Medulla oblongata (tissue), 1 donor: ENCODE measurements at regions not wholly inside any gene's neighbourhood (a gene's known extent, or its start where the extent isn't known, plus 50 kb on each side); places are given as distances from the start of the nearest gene placed in this dataset.

Experiments used
- DNase-seq: peaks from one replicate; pipeline ENCODE4 v3.0.0-alpha.2; 2015; ENCODE audit errors: extremely low spot score

DNA sequence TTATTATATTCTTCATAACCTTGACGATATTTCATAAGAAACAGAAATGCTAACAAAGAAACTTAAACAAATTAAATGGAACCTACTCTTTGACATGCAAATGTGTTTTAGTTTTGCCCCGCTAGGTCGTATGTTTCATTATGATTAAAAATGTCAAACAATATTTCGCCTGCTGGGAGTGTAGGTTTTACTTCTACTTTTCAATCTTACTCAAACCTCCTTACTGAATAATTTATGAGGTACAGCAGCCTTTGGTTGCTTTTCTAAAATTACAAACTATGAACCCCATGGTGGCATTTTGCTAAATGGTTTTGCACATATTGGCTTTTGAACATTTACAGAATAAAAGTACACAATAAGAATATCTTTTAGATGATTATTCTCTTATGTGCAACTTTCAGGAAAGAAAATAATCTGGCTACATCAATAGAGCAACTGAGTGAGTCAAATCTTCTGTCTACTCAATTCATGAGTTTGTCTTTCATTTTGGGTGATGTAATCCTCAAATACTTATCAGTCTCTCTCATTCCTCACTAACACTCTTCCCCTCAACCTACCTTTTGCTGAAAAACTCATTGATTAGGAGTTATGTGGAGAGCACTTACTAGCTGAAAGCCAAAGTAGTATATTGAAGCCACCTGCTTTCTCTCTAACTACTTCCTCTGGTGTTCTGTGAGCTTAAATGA lies 1226.4 kb downstream of the XPNPEP1 start:
- no peak for DNase-seq

DNA sequence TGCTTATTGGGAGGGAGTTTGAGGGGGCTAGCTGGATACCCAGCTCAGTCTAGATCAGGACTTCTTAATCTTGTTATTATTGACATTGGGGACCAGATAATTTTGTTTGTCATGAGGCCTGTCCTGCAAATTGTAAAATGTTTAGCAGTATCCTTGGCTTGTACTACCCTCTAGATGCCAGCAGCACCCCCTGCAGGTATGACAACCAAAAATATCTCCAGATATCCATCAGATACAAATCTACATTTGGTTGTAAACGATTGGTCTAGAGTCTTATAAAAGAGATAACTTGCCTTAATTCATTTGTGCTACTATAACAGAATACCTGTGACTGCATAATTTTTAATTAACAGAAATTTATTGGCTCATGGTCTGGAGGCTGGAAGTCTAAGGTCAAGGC lies 1232.2 kb downstream of the XPNPEP1 start:
- no peak for DNase-seq

DNA sequence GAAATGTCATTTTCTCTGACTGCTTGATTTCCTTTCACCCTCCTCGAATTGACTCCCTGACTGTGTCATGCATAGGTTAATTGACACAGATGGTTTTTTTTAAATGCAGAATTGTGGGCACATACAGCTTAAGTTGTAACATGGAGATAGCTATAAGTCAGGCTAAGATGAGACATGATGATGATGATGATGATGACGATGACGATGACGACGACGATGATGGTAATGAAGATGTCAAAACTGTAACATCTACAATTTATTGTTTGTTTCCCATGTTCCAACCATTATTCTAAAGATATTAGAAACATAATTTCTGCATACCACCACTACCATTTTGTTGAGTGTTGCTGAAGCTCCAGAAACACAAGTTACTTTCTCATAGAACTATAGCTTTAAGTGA lies 1232.8 kb downstream of the XPNPEP1 start:
- DNase-seq, result no peak

GRCh38 chr10:108689891-108690290 lies 1233.4 kb downstream of the XPNPEP1 start:
- DNase-seq, result no peak

- DNase-seq, result no peak
These were observed 1235.0 kb downstream of the XPNPEP1 start for GRCh38 chr10:108688314-108688713.

GRCh38 chr10:108685863-108686531 lies 1237.3 kb downstream of the XPNPEP1 start:
- DNase-seq, result no peak

DNA sequence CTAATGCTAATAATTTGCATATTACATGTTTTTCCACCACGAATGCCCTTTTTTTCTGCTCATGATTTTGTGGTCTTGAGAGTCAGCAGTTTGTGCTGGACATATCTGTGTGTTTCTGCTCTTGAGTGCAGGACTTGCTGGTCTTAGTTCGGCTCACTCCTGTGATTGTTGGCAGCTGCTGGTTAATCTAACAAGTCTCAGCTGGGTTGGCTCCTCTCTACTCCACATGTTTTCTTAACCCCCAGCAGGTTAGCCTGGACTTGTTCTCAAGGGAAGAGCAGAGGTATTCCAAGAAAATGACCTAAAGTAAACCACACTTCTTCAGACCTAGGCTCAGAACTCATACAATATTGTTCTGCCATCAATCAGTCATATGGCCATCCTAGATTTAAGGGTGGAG lies 1238.9 kb downstream of the XPNPEP1 start:
- DNase-seq, result no peak

DNA sequence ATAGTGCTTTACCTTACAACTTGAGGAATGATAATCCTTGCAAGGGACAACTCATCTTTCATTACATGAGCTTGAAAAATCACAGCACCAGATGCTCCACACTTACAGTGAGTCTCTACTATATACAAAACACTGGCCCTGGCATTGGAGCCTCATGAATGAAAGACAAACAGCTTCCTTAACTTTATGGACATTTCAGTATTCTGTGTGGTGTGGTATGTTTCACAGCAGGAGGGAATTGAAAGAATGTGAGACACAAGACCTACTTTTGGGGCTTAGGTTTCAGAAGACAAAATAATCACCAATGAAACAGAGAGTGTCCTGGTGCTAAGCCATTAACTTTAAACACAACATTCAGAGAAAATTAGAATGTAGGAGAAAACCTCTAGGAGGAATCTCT lies 1249.6 kb downstream of the XPNPEP1 start:
- DNase-seq, result no peak

DNA sequence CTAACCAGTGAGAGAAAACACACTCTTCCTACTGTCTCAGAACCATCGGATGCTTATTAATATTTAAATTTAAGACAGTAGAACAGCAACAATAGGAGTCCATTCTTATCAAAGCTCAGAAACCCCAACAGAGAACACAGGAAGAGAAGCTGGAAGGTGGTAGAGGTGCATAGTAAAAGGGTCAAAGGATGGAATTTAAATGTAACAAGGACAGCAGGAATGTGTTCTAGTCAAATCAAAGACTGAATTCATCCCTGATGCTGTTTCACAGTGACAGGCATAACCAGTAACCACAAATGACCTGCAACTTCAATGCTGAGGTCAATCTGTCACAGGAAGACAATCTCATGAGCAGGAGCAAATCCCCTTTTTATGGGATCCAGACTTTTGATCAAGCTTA lies 1259.7 kb downstream of the XPNPEP1 start:
- no peak for DNase-seq

- DNase-seq, result no peak
These were observed 1260.3 kb downstream of the XPNPEP1 start for GRCh38 chr10:108662975-108663374.

GRCh38 chr10:108655057-108655456 lies 1268.3 kb downstream of the XPNPEP1 start:
- DNase-seq, result no peak

GRCh38 chr10:108653531-108653930 lies 1269.8 kb downstream of the XPNPEP1 start:
- DNase-seq, result no peak

DNA sequence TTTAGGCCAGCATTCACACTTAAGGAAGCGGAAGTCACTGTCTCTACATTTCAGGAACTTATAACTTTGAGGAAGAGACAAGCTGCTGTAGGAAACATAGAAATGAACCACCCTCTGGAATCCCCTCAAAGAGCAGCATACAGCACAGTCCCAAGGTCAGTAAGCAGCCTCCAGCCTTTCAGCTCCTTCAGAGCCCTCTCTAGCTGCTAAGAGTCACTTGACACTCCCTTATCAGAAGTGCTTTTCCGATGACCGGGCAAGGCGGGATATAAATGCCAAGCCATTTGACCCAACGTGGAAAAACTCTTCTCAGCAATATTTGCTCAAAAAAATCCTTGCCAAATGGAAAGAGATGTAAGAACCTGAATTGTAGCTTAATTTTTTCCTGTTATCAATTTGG lies 1284.3 kb downstream of the XPNPEP1 start:
- no peak for DNase-seq

- DNase-seq, result no peak
These were observed 1285.1 kb downstream of the XPNPEP1 start for GRCh38 chr10:108638225-108638624.

- DNase-seq, result no peak
These were observed 1290.3 kb downstream of the XPNPEP1 start for GRCh38 chr10:108633046-108633445.

DNA sequence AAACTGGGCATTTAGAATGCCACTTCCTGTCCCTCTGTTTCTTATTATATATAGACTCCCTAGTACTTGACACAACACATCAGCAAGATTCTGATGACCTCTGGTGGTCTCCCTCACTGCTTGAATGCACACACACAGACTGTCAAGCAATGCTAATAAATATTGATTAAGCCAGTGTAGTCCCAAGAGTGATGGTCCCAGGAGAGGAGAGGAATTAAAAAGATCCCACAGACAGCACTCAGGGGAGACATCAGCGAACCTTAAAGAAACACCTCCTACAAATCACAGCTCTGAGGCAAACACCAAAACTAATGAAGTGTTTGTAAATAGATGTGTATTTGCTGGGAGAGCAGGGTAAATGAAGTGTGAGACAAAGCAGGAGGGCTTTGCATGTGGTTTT lies 1291.2 kb downstream of the XPNPEP1 start:
- no peak for DNase-seq

GRCh38 chr10:108631332-108631731 lies 1292.0 kb downstream of the XPNPEP1 start:
- DNase-seq, result no peak

GRCh38 chr10:108629834-108630233 lies 1293.5 kb downstream of the XPNPEP1 start:
- DNase-seq, result no peak

DNA sequence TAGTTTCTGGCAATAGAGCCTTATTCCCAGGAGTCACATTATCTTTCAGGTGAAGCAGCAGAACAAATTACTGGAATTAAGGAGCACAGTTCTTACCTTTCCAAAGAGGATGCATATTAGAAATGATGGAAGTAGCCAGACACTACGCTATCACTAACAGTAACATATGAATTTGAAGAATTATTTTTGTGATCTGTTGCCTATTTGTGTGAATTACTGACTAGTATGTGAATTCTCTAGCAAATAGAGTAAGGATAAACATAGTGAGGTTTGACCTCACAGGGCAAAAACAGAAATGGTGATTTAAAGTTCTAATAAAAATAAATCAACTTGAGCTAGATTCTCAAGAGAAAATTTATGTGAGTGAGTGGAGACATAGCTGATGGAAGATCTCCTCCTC lies 1299.3 kb downstream of the XPNPEP1 start:
- DNase-seq, result no peak

- no peak for DNase-seq
These were observed 1302.3 kb downstream of the XPNPEP1 start for GRCh38 chr10:108620821-108621534.

DNA sequence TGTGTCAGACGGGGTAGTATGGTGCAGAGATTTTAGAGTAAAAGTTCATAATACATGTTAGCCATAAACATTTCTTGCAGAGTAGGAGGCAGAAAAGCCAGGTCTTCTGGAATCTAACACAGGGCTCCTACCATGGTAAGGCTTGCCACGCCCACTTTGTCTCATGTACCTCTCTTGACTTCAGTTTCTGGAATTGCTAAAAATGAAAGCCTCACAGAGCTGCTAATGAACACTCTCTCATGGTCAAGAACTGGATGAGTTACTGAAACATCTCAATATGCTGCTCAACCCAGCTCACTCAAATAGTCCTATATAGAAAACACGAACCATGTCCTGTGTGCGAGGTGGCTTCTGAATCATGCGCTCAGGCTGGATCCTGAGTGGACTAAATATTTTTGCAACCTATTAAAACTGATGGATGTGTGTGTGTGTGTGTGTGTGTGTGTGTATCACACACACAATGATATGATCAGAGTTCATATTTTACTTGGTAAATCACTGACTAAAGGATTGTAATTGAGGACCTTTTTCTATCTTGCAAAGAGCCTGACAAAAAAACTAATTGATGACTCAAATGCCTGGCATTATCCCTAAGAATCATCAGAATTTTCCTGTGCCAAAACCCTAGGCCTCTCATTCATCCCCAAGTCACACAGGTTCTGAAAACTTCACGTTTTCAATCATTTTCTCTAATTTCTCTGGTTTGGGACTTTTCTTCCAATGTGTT lies 1306.6 kb downstream of the XPNPEP1 start:
- no peak for DNase-seq

DNA sequence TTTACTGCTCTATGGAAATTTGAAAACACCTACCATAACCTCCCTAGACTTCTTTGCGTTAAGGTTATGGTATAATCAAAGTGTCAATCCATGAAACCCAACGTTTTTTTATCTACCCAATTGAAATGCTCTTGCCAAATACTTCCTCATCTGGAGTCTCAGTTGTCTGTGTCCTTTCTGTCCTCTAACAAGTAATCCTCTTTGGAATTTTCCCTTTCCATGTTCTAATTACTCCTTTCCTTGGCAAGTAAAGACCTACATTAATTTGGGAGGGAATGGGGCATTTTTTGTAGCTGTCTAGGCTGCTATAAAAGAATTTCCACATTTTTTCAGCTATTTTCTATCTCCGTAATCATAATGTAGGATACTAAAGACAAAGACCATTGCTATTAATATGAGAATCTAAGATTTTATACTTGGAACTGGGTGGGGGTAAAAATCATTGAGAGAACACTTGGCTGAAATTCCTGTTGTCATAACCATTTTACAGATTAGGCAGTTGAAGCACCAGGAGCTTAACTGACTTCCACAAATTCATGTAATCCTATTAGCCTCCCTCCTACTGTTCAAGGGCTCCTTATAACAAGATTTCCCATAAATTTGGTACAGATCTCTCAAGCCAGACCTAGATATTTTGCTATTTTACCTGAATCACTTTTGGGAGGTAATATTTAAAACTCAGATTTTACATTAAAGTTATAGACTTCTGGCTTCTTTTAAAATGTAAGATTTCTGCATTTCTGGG lies 1307.6 kb downstream of the XPNPEP1 start:
- DNase-seq, result no peak
